WERI-Rb-1 (cell line): ENCODE measurements at regions not wholly inside any gene's neighbourhood (a gene's known extent, or its start where the extent isn't known, plus 50 kb on each side); places are given as distances from the start of the nearest gene placed in this dataset.

Source experiments
- DNase-seq: peaks from one replicate; pipeline ENCODE4 v3.0.0-alpha.2; 2020
- H3K27ac ChIP-seq: fragments of 250-450 bp; sonication (Bioruptor Pico); 2 replicates; pipeline ENCODE4 v1.5.1; 2020; ENCODE audit warnings: mild to moderate bottlenecking, moderate library complexity
- H3K27me3 ChIP-seq: fragments of 250-450 bp; sonication (Bioruptor Pico); 2 replicates; pipeline ENCODE4 v1.5.1; 2021; ENCODE audit warnings: mild to moderate bottlenecking, low read depth, moderate library complexity; ENCODE audit not compliant: insufficient read depth, severe bottlenecking
- H3K36me3 ChIP-seq: fragments of 250-450 bp; sonication (Bioruptor Pico); 2 replicates; pipeline ENCODE4 v1.5.1; 2020; ENCODE audit warnings: mild to moderate bottlenecking, moderate library complexity
- H3K4me3 ChIP-seq: 2 replicates; pipeline ENCODE4 v1.5.1; 2011; ENCODE audit warnings: low read depth, mild to moderate bottlenecking, control low read depth, low read length
- H3K9me3 ChIP-seq: fragments of 250-450 bp; sonication (Bioruptor Pico); 2 replicates; pipeline ENCODE4 v1.5.1; 2021; ENCODE audit warnings: mild to moderate bottlenecking, moderate library complexity; ENCODE audit not compliant: severe bottlenecking
- TF ChIP-seq, protein P1 (sequence below): IDR thresholded peaks from 2 replicates; pipeline ENCODE4 v1.5.1; 2011; ENCODE audit warnings: low read depth, mild to moderate bottlenecking, control low read depth, inconsistent platforms, low read length

DNA sequence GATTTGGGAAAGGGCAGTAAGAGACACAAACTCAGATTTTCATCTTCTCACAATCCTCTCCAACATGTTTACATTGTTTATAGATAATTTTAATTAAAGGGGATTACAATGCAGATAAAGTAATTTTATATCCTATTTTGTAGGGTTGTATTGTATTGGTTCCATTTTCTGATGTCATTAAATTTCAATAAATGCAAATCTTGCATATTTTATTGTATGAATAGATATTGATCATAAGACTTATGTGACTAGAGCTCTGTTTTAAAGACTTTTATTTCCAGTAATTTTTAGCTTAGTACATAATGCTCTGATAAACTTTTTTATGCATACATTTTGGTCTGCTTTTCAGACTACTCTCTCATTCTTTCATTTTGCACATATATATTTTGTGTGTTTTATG lies 819.6 kb downstream of the TSN start:
- H3K4me3 ChIP-seq: no peak overlapping the region
- H3K9me3 ChIP-seq: no peaks in the 10 kb centered on the region
- no peaks in the 10 kb centered on the region for H3K27me3 ChIP-seq
- H3K36me3 ChIP-seq: no peaks in the 10 kb centered on the region
- DNase-seq: no peak
- TF ChIP-seq, protein P1, sequence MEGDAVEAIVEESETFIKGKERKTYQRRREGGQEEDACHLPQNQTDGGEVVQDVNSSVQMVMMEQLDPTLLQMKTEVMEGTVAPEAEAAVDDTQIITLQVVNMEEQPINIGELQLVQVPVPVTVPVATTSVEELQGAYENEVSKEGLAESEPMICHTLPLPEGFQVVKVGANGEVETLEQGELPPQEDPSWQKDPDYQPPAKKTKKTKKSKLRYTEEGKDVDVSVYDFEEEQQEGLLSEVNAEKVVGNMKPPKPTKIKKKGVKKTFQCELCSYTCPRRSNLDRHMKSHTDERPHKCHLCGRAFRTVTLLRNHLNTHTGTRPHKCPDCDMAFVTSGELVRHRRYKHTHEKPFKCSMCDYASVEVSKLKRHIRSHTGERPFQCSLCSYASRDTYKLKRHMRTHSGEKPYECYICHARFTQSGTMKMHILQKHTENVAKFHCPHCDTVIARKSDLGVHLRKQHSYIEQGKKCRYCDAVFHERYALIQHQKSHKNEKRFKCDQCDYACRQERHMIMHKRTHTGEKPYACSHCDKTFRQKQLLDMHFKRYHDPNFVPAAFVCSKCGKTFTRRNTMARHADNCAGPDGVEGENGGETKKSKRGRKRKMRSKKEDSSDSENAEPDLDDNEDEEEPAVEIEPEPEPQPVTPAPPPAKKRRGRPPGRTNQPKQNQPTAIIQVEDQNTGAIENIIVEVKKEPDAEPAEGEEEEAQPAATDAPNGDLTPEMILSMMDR: no peak
- no peak overlapping the region for H3K27ac ChIP-seq

DNA sequence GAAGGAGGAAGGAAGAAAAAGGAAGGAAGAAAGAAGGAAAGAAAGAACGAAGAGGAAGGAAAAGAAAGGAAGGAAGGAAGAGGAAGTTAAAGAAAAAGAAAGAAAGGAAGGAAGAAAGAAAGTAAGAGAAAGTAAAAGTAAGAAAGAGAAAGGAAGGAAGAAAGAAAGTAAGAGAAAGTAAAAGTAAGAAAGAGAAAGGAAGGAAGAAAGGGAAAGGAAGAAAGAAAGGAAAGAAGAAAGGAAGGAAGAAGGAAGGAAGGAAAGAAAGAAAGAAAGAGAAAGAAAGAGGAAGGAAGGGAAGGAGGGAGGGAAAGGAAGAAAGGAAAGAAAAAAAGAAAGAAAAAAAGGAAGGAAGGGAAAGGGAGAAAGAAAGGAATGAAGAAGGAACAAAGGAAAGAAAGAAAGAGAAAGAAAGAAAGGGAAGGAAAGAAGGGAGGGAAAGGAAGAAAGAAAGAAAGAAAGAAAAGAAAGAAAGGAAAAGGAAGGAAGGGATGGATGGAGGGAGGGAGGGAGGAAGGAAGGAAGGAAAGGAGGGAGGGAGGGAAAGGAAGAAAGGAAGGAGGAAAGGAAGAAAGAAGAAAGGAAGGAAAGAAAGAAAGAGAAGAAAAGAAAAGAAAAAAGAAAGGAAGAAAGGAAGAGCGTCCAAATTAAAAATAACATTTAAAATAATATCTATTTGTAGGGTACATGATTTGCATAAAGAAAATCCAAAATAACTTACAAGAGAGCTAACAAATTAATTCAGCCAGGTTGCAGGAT lies 827.9 kb downstream of the TSN start:
- no peak for DNase-seq
- Histone ChIP-seq H3K27ac (no peak overlapping the region), H3K27me3 (no peaks in the 10 kb centered on the region), H3K36me3 (no peaks in the 10 kb centered on the region), H3K4me3 (no peak overlapping the region), H3K9me3 (no peaks in the 10 kb centered on the region)
- TF ChIP-seq, protein P1: no peak

DNA sequence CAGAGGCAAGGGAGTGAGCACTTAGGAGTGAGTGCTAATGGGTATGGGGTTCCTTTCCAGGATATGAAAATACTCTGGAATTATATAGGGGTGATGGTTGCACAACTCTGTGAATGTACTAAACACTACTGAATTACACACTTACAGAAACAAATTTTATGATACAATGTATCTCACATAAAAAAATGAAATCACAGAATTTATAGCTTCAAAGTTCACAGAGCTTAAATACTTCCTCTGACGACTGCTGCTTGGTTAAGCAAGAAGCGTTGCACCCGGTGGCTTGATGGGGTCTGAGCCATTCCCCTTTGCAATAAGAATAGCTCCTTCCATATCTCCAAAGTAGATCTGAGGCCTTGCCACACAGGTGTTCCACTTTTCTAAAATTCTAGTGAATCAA lies 835.1 kb downstream of the TSN start:
- Histone ChIP-seq H3K9me3 (no peaks in the 10 kb centered on the region), H3K4me3 (no peak overlapping the region), H3K36me3 (no peaks in the 10 kb centered on the region), H3K27me3 (no peaks in the 10 kb centered on the region), H3K27ac (no peak overlapping the region)
- TF ChIP-seq, protein P1: no peak
- no peak for DNase-seq

- H3K27me3 ChIP-seq: no peaks in the 10 kb centered on the region
- H3K4me3 ChIP-seq: no peak overlapping the region
- TF ChIP-seq, protein P1: no peak
- no peaks in the 10 kb centered on the region for H3K9me3 ChIP-seq
- no peaks in the 10 kb centered on the region for H3K36me3 ChIP-seq
- DNase-seq: no peak
- no peak overlapping the region for H3K27ac ChIP-seq
These were observed 839.6 kb downstream of the TSN start for GRCh38 chr2:122595065-122595464.

GRCh38 chr2:122596598-122596997 lies 841.1 kb downstream of the TSN start:
- no peaks in the 10 kb centered on the region for H3K9me3 ChIP-seq
- no peak for DNase-seq
- no peaks in the 10 kb centered on the region for H3K36me3 ChIP-seq
- H3K27ac ChIP-seq: no peak overlapping the region
- H3K4me3 ChIP-seq: no peak overlapping the region
- TF ChIP-seq, protein P1: no peak
- no peaks in the 10 kb centered on the region for H3K27me3 ChIP-seq

GRCh38 chr2:122598784-122599183 lies 843.3 kb downstream of the TSN start:
- Histone ChIP-seq H3K4me3 (no peak overlapping the region), H3K27me3 (no peaks in the 10 kb centered on the region), H3K36me3 (no peaks in the 10 kb centered on the region), H3K27ac (no peak overlapping the region), H3K9me3 (no peaks in the 10 kb centered on the region)
- no peak for DNase-seq
- TF ChIP-seq, protein P1: no peak
